GM12878 (cell line): ENCODE measurements at regions not wholly inside any gene's neighbourhood (a gene's known extent, or its start where the extent isn't known, plus 50 kb on each side); places are given as distances from the start of the nearest gene placed in this dataset.

ENCODE experiments used
- ATAC-seq: fragments of 200-7000 bp; cut with Tn5 transposase; 3 replicates; pipeline ENCODE4 v1.9.1; 2020; ENCODE audit warnings: mild to moderate bottlenecking, moderate library complexity
- BruUV-seq: library from RNA; stranded (reverse); fragments of 400-500 nt; replicated peaks from 2 replicates; lab custom pipeline; 2021; lab: Mats Ljungman, UMichigan
- CTCF ChIA-PET: fragments of 300-600 bp; sonication (Branson Sonifier 250); formaldehyde crosslinking; extraction: SDS; loops from one replicate; lab custom pipeline; 2021; ENCODE audit warnings: inconsistent platforms; lab: Yijun Ruan, JAX
- POLR2A ChIA-PET: fragments of 350-600 bp; formaldehyde crosslinking; extraction: SDS; loops from one replicate; lab custom pipeline; 2021; ENCODE audit warnings: inconsistent platforms; lab: Charles Lee
- RAD21 ChIA-PET: fragments of 300-600 bp; sonication (Branson Sonifier 250); formaldehyde crosslinking; loops from one replicate; lab custom pipeline; 2023; ENCODE audit warnings: antibody characterized with exemption; ENCODE audit not compliant: unreplicated experiment; lab: Charles Lee
- SMC1A ChIA-PET: fragments of 300-600 bp; sonication (Branson Sonifier 250); formaldehyde crosslinking; loops from one replicate; lab custom pipeline; 2023; ENCODE audit not compliant: unreplicated experiment, uncharacterized antibody; lab: Charles Lee
- DNase-seq: peaks from one replicate; pipeline ENCODE4 v3.0.0-alpha.2; 2011; ENCODE audit warnings: low read depth, low spot score
- FAIRE-seq: peaks from 3 replicates; lab custom pipeline; 2011; peaks lifted over from hg19 to GRCh38; lab: Jason Lieb, UNC
- H2AFZ ChIP-seq: 2 replicates; pipeline ENCODE4 v1.6.0; 2011; ENCODE audit warnings: low read depth, low read length, control low read depth; ENCODE audit not compliant: control insufficient read depth
- H3K27ac ChIP-seq: 2 replicates; pipeline ENCODE4 v1.5.1; 2011; ENCODE audit warnings: control low read depth; ENCODE audit not compliant: control insufficient read depth, insufficient read depth
- H3K27me3 ChIP-seq, 2 experiments: replicated peaks in 1 of 2; 2 replicates each; pipeline versions ENCODE4 v1.6.0 to v1.6.1; 2011; ENCODE audit warnings: low read length in 1 of 2; ENCODE audit not compliant: control insufficient read depth in 2 of 2, insufficient read depth in 2 of 2
- H3K36me3 ChIP-seq, 2 experiments: 2 replicates each; pipeline ENCODE4 v1.5.1; 2011; ENCODE audit warnings: low read length in 1 of 2; ENCODE audit not compliant: control insufficient read depth in 2 of 2, insufficient read depth in 2 of 2
- H3K4me1 ChIP-seq: 2 replicates; pipeline ENCODE4 v1.6.1; 2011; ENCODE audit warnings: mild to moderate bottlenecking, low read length, moderate library complexity, mixed read lengths; ENCODE audit not compliant: control insufficient read depth, insufficient read depth
- H3K4me2 ChIP-seq: 2 replicates; pipeline ENCODE4 v1.6.0; 2011; ENCODE audit warnings: control low read depth; ENCODE audit not compliant: control insufficient read depth, insufficient read depth
- H3K4me3 ChIP-seq: fragments of 200-600 bp; sonication (generic); 2 replicates; pipeline ENCODE4 v1.5.1; 2016
- H3K79me2 ChIP-seq: 2 replicates; pipeline ENCODE4 v1.6.0; 2011; ENCODE audit warnings: low read length; ENCODE audit not compliant: control insufficient read depth, insufficient read depth
- H3K9ac ChIP-seq: 2 replicates; pipeline ENCODE4 v1.8.0; 2011; ENCODE audit warnings: low read length, control low read depth, mixed read lengths; ENCODE audit not compliant: control insufficient read depth, insufficient read depth
- H3K9me3 ChIP-seq: replicated peaks from 3 replicates; pipeline ENCODE4 v1.5.1; 2011; ENCODE audit warnings: mild to moderate bottlenecking, low read length; ENCODE audit not compliant: control insufficient read depth, insufficient read depth
- H4K20me1 ChIP-seq: 2 replicates; pipeline ENCODE4 v1.6.0; 2011; ENCODE audit not compliant: control insufficient read depth, insufficient read depth
- IRF5 ChIP-seq: fragments of 450-650 bp; IDR thresholded peaks from 2 replicates; pipeline ENCODE4 v1.6.1; 2017; ENCODE audit warnings: borderline replicate concordance
- NR2F1 ChIP-seq: fragments of 450-650 bp; conservative IDR thresholded peaks from 2 replicates; pipeline ENCODE4 v1.6.1; 2017; ENCODE audit warnings: mild to moderate bottlenecking
- POLR2A ChIP-seq: IDR thresholded peaks from 2 replicates; pipeline ENCODE4 v1.6.1; 2011; ENCODE audit warnings: low read depth, mild to moderate bottlenecking, low read length
- SMAD5 ChIP-seq: IDR thresholded peaks from 2 replicates; pipeline ENCODE4 v1.6.1; 2016; ENCODE audit warnings: antibody characterized with exemption, low read depth
- ZBTB4 ChIP-seq: fragments of 450-650 bp; formaldehyde crosslinking; IDR thresholded peaks from 2 replicates; pipeline ENCODE4 v1.4.0; 2022; ENCODE audit warnings: mild to moderate bottlenecking, moderate library complexity
- WGBS: methylation state at CpG from one replicate; pipeline ENCODE4 v1.1.6; 2016; ENCODE audit warnings: low lambda C conversion rate; ENCODE audit not compliant: insufficient replicate concordance, insufficient coverage; ENCODE audit errors: missing lambda C conversion rate; 5-methylcytosine and 5-hydroxymethylcytosine counted together
- in situ Hi-C: fragments of 300-500 bp; cut with MboI; formaldehyde crosslinking; loops from 9 replicates; pipeline ENCODE4 v1.14.3; 2018; ENCODE audit warnings: mixed read lengths
- intact Hi-C: fragments of 100-400 bp; cut with micrococcal nuclease; formaldehyde crosslinking; loops from one replicate; pipeline ENCODE4 v1.14.2; 2022; ENCODE audit not compliant: unreplicated experiment

- Histone ChIP-seq H3K4me1 (no peaks in the 10 kb centered on the region), H3K4me3 (no peak overlapping the region), H4K20me1 (no peaks in the 10 kb centered on the region), H3K27me3 (no peaks in the 10 kb centered on the region), H3K36me3 (no peaks in the 10 kb centered on the region), H3K79me2 (no peaks in the 10 kb centered on the region), H3K9me3 (no peaks in the 10 kb centered on the region), H3K27ac (no peak overlapping the region), H3K4me2 (no peak overlapping the region), H2AFZ (no peak overlapping the region), H3K9ac (no peak overlapping the region)
- ATAC-seq (no peak), FAIRE-seq (no peak), DNase-seq (no peak)
- in situ Hi-C loops, result no loop called here
- intact Hi-C loops, result no loop called here
- TF ChIP-seq POLR2A (no peak), ZBTB4 (no peak), SMAD5 (no peak), NR2F1 (no peak), IRF5 (no peak)
- no TSS peak for BruUV-seq
- SMC1A ChIA-PET, result no interaction called here
- WGBS, result 0% methylated on average over 3 of the region's 3 CpGs
- CTCF ChIA-PET, result no interaction called here
- POLR2A ChIA-PET, result no interaction called here
- RAD21 ChIA-PET, result no interaction called here
Observed at GRCh38 chr14:43949400-43949799, 557.7 kb downstream of the FSCB start.
